ENCODE measurements at regions not wholly inside any gene's neighbourhood (a gene's known extent, or its start where the extent isn't known, plus 50 kb on each side); places are given as distances from the start of the nearest gene placed in this dataset.
"Not testable (repeated sequence)": the region's sequence is repeated elsewhere in the genome, so short reads cannot be mapped to it uniquely, and the experiment has no call there.

- not testable (repeated sequence) for TF ChIP-seq CTCF (CRISPR knock-in tag; IDR thresholded peaks at IDR 0.05); SIN3A (IDR thresholded peaks at IDR 0.05; ENCODE audit: borderline replicate concordance, low read depth, low read length)
Observed at GRCh38 chr7:127451258-127451657, 58.8 kb upstream of the ZNF800 start.
